HepG2 (cell line): ENCODE measurements at regions not wholly inside any gene's neighbourhood (a gene's known extent, or its start where the extent isn't known, plus 50 kb on each side); places are given as distances from the start of the nearest gene placed in this dataset.

ENCODE experiments used
- ATAC-seq: fragments of 200-7000 bp; cut with Tn5 transposase; 3 replicates; pipeline ENCODE4 v1.9.1; 2020; ENCODE audit warnings: mild to moderate bottlenecking, moderate library complexity
- BruUV-seq: library from RNA; stranded (reverse); fragments of 400-500 nt; replicated peaks from 2 replicates; lab custom pipeline; 2021; lab: Mats Ljungman, UMichigan
- CTCF ChIA-PET: fragments of 300-600 bp; formaldehyde crosslinking; extraction: SDS; loops from one replicate; lab custom pipeline; 2021; ENCODE audit warnings: low total read pairs, inconsistent platforms, low intra/inter-chr PET ratio; lab: Yijun Ruan, JAX
- POLR2A ChIA-PET: fragments of 350-600 bp; sonication (Branson Sonifier 250); formaldehyde crosslinking; loops from one replicate; lab custom pipeline; 2020; ENCODE audit warnings: antibody characterized with exemption, inconsistent platforms; lab: Yijun Ruan, JAX
- DNase-seq: peaks from one replicate; pipeline ENCODE4 v3.0.0-alpha.2; 2015; ENCODE audit warnings: low spot score
- FAIRE-seq: peaks from 3 replicates; lab custom pipeline; 2011; peaks lifted over from hg19 to GRCh38; lab: Jason Lieb, UNC
- H2AFZ ChIP-seq: one replicate; pipeline ENCODE4 v1.6.1; 2011; ENCODE audit warnings: low read length, inconsistent platforms
- H3K27ac ChIP-seq: fragments of 300-600 bp; 3 replicates; pipeline ENCODE4 v1.8.0; 2011; ENCODE audit warnings: mixed run types, mild to moderate bottlenecking, mixed read lengths, low read length, inconsistent platforms; ENCODE audit not compliant: insufficient read depth; ENCODE audit errors: extremely low read length
- H3K27me3 ChIP-seq, 2 experiments: fragments of 200-600 bp in 1 of 2; 2 replicates in 1 of 2; 3 replicates in 1 of 2; pipeline versions ENCODE4 v1.6.0 to v1.8.0; 2011; ENCODE audit warnings: low read length in 2 of 2, mild to moderate bottlenecking in 2 of 2, moderate library complexity in 2 of 2, inconsistent platforms in 1 of 2; ENCODE audit not compliant: insufficient read depth in 2 of 2, control insufficient read depth in 1 of 2
- H3K36me3 ChIP-seq, 2 experiments: fragments of 200-600 bp in 1 of 2; replicated peaks in 1 of 2; 2 replicates in 1 of 2; 3 replicates in 1 of 2; pipeline versions ENCODE4 v1.5.1 to v1.8.0; 2011; ENCODE audit warnings: low read length in 2 of 2, inconsistent platforms in 1 of 2; ENCODE audit not compliant: insufficient read depth in 2 of 2, control insufficient read depth in 1 of 2
- H3K4me1 ChIP-seq: 2 replicates; pipeline ENCODE4 v1.5.1; 2012; ENCODE audit warnings: low read length, inconsistent platforms; ENCODE audit not compliant: insufficient read depth
- H3K4me2 ChIP-seq: 2 replicates; pipeline ENCODE4 v1.6.0; 2011; ENCODE audit warnings: low read depth, low read length, inconsistent platforms
- H3K4me3 ChIP-seq, 3 experiments: fragments of 200-600 bp in 1 of 3; sonication (generic), shearing (Covaris generic) in 1 of 3; replicated peaks in 1 of 3; 2 replicates each; pipeline ENCODE4 v1.5.1; 2011 to 2016; ENCODE audit warnings: low read length in 3 of 3, inconsistent platforms in 2 of 3, low read depth in 2 of 3, mild to moderate bottlenecking in 2 of 3, control low read depth in 1 of 3, mixed read lengths in 1 of 3; ENCODE audit not compliant: insufficient read depth in 1 of 3
- H3K79me2 ChIP-seq: one replicate; pipeline ENCODE4 v1.6.1; 2011; ENCODE audit warnings: low read length, inconsistent platforms; ENCODE audit not compliant: insufficient read depth
- H3K9ac ChIP-seq: 2 replicates; pipeline ENCODE4 v1.6.0; 2011; ENCODE audit warnings: mild to moderate bottlenecking, low read depth, low read length, inconsistent platforms; ENCODE audit not compliant: insufficient read depth
- H3K9me3 ChIP-seq: 2 replicates; pipeline ENCODE4 v1.5.1; 2012; ENCODE audit warnings: mild to moderate bottlenecking, low read length
- H4K20me1 ChIP-seq: 2 replicates; pipeline ENCODE4 v1.6.0; 2011; ENCODE audit warnings: inconsistent platforms, mild to moderate bottlenecking, low read length, moderate library complexity; ENCODE audit not compliant: insufficient read depth
- DNMT3B ChIP-seq: conservative IDR thresholded peaks from 2 replicates; pipeline ENCODE4 v1.6.1; 2016; ENCODE audit warnings: missing biosample characterization, control low read depth
- FOXC1 ChIP-seq: sonication (generic); formaldehyde crosslinking; IDR thresholded peaks from 2 replicates; pipeline ENCODE4 v1.8.0; 2022; ENCODE audit warnings: mild to moderate bottlenecking, missing genetic modification reagents, borderline replicate concordance
- NR0B2 ChIP-seq: sonication (generic); formaldehyde crosslinking; IDR thresholded peaks from 2 replicates; pipeline ENCODE4 v1.4.0; 2020; ENCODE audit warnings: mild to moderate bottlenecking, missing genetic modification reagents
- NR1H2 ChIP-seq: sonication (generic); formaldehyde crosslinking; IDR thresholded peaks from 2 replicates; pipeline ENCODE4 v1.8.1; 2022; ENCODE audit warnings: low read depth, missing genetic modification reagents, borderline replicate concordance
- PPARG ChIP-seq: conservative IDR thresholded peaks from 2 replicates; pipeline ENCODE4 v1.6.1; 2016; ENCODE audit warnings: missing biosample characterization, missing genetic modification reagents
- RBFOX2 ChIP-seq: fragments of 200-400 bp; formaldehyde crosslinking; IDR thresholded peaks from 2 replicates; pipeline ENCODE4 v1.6.1; 2017; ENCODE audit warnings: low read depth, mild to moderate bottlenecking, low read length
- RNF219 ChIP-seq: sonication (generic); formaldehyde crosslinking; IDR thresholded peaks from 2 replicates; pipeline ENCODE4 v1.5.0; 2020; ENCODE audit warnings: mild to moderate bottlenecking, missing genetic modification reagents
- SNAPC4 ChIP-seq: sonication (generic); formaldehyde crosslinking; IDR thresholded peaks from 2 replicates; pipeline ENCODE4 v1.4.0; 2020; ENCODE audit warnings: mild to moderate bottlenecking, missing genetic modification reagents
- TAF15 ChIP-seq: fragments of 200-400 bp; formaldehyde crosslinking; IDR thresholded peaks from one replicate; pipeline ENCODE4 v1.6.1; 2018; ENCODE audit warnings: mild to moderate bottlenecking, low read depth, low read length; ENCODE audit not compliant: poor library complexity, severe bottlenecking
- TBL1XR1 ChIP-seq: fragments of 150-350 bp; IDR thresholded peaks from 2 replicates; pipeline ENCODE4 v1.6.1; 2014; ENCODE audit warnings: borderline replicate concordance, low read length; ENCODE audit not compliant: partially characterized antibody
- U2AF2 ChIP-seq: fragments of 200-400 bp; formaldehyde crosslinking; IDR thresholded peaks from 2 replicates; pipeline ENCODE4 v1.6.1; 2017; ENCODE audit warnings: low read depth, mild to moderate bottlenecking, low read length
- WGBS: methylation state at CpG from one replicate; pipeline ENCODE4 v1.1.6; 2017; ENCODE audit warnings: low lambda C conversion rate; 5-methylcytosine and 5-hydroxymethylcytosine counted together
- in situ Hi-C: cut with HindIII; loops from 2 replicates; pipeline ENCODE4 v1.10.0; 2017; ENCODE audit warnings: low pct_unique_long_range_greater_than_20kb; ENCODE audit not compliant: extremely low pct_ligation_motif_present
- intact Hi-C: fragments of 100-400 bp; cut with micrococcal nuclease; formaldehyde crosslinking; loops from one replicate; pipeline ENCODE4 v1.10.0; 2022; ENCODE audit not compliant: unreplicated experiment

GRCh38 chr7:26078437-26079336 lies 73.3 kb upstream of the NFE2L3 start (continued):
- TF ChIP-seq TBL1XR1 (no peak), U2AF2 (no peak)

- Histone ChIP-seq H3K4me3 (peak overlapping the region in 1 of 3 experiments; percentile 24; a peak in 1 of 6 replicates), H3K36me3 (no peaks in the 10 kb centered on the region), H4K20me1 (no peaks in the 10 kb centered on the region), H3K79me2 (no peaks in the 10 kb centered on the region), H3K4me1 (peaks cover 22% of the 10 kb centered on the region), H2AFZ (no peak overlapping the region), H3K9me3 (no peaks in the 10 kb centered on the region), H3K27me3 (no peaks in the 10 kb centered on the region), H3K27ac (no peak overlapping the region), H3K4me2 (peak overlapping the region; percentile 42), H3K9ac (no peak overlapping the region)
- CTCF ChIA-PET, result no interaction called here
- intact Hi-C loops (loop anchor here (5.0 kb wide), 1 partner anchor 206 kb away; no protein-coding TSS in a partner anchor), in situ Hi-C loops (loop anchor here (25.0 kb wide), 2 partner anchors 581 to 1081 kb away; partner anchors contain the start of genes HOXA10, HOXA3, HOXA7 and HOXA9)
- peak; percentile 97 for ATAC-seq
- no TSS peak for BruUV-seq
- DNase-seq, result peak; percentile 73
- POLR2A ChIA-PET, result no interaction called here
- peak; percentile 71 for FAIRE-seq
- 0% methylated on average over 2 of the region's 2 CpGs for WGBS
- no peak for TF ChIP-seq RBFOX2
- TF ChIP-seq RNF219, result no peak
- no peak for TF ChIP-seq FOXC1 (CRISPR knock-in tag)
- TF ChIP-seq NR0B2, result no peak
- no peak for TF ChIP-seq TAF15
- 0 out of 2 replicates have a peak, but pooled peaks have one; percentile 14 for TF ChIP-seq PPARG
- TF ChIP-seq SNAPC4 (CRISPR knock-in tag), result no peak
- no peak for TF ChIP-seq DNMT3B (CRISPR knock-in tag)
- no peak for TF ChIP-seq NR1H2 (CRISPR knock-in tag)
Measured at GRCh38 chr7:26081638-26082037, 70.4 kb upstream of the NFE2L3 start.
